LNCAP (cell line): ENCODE measurements at regions not wholly inside any gene's neighbourhood (a gene's known extent, or its start where the extent isn't known, plus 50 kb on each side); places are given as distances from the start of the nearest gene placed in this dataset.

Experiments
- CTCF ChIP-seq: fragments of 450-650 bp; IDR thresholded peaks from 2 replicates; pipeline ENCODE4 v1.5.1; 2017; ENCODE audit warnings: mild to moderate bottlenecking

- TF ChIP-seq CTCF: no peak
Measured at GRCh38 chr17:15894258-15894657, 50.7 kb upstream of the ADORA2B start.

- TF ChIP-seq CTCF: no peak
Measured at GRCh38 chr17:15894913-15895658, 49.8 kb upstream of the ADORA2B start.
